GM19035 (cell line): ENCODE measurements at regions not wholly inside any gene's neighbourhood (a gene's known extent, or its start where the extent isn't known, plus 50 kb on each side); places are given as distances from the start of the nearest gene placed in this dataset.
"Not testable (repeated sequence)": the region's sequence is repeated elsewhere in the genome, so short reads cannot be mapped to it uniquely, and the experiment has no call there.

Experiments
- ATAC-seq: cut with Tn5 transposase; IDR thresholded peaks from one replicate; pipeline ENCODE4 v1.9.1; 2021; ENCODE audit not compliant: unreplicated experiment

- ATAC-seq = no peak
Measured at GRCh38 chr12:61525331-61525730, 734.9 kb upstream of the USP15 start.

GRCh38 chr12:61530456-61530855, 729.7 kb upstream of the USP15 start:
- no peak for ATAC-seq

GRCh38 chr12:61531195-61531594, 729.0 kb upstream of the USP15 start:
- ATAC-seq = no peak

GRCh38 chr12:61536117-61536516, 724.1 kb upstream of the USP15 start:
- no peak for ATAC-seq

GRCh38 chr12:61536525-61536924, 723.7 kb upstream of the USP15 start:
- ATAC-seq = no peak

- ATAC-seq = no peak
Measured at GRCh38 chr12:61538951-61539350, 721.3 kb upstream of the USP15 start.

GRCh38 chr12:61542551-61542950, 717.7 kb upstream of the USP15 start:
- ATAC-seq = no peak

- no peak for ATAC-seq
Measured at GRCh38 chr12:61546296-61546695, 713.9 kb upstream of the USP15 start.

GRCh38 chr12:61553091-61553490, 707.1 kb upstream of the USP15 start:
- no peak for ATAC-seq

- no peak for ATAC-seq
Measured at GRCh38 chr12:61554268-61555008, 705.8 kb upstream of the USP15 start.

- no peak for ATAC-seq
Measured at GRCh38 chr12:61563665-61564450, 696.3 kb upstream of the USP15 start.

- ATAC-seq = no peak
Measured at GRCh38 chr12:61564466-61564865, 695.7 kb upstream of the USP15 start.

GRCh38 chr12:61566183-61566582, 694.0 kb upstream of the USP15 start:
- no peak for ATAC-seq

- no peak for ATAC-seq
Measured at GRCh38 chr12:61574339-61574738, 685.9 kb upstream of the USP15 start.

- no peak for ATAC-seq
Measured at GRCh38 chr12:61584943-61585342, 675.3 kb upstream of the USP15 start.

- not testable (repeated sequence) for ATAC-seq
Measured at GRCh38 chr12:61590864-61591263, 669.3 kb upstream of the USP15 start.

GRCh38 chr12:61610143-61610542, 650.1 kb upstream of the USP15 start:
- ATAC-seq = no peak

GRCh38 chr12:61629702-61630101, 630.5 kb upstream of the USP15 start:
- ATAC-seq = no peak

- no peak for ATAC-seq
Measured at GRCh38 chr12:61646639-61647038, 613.6 kb upstream of the USP15 start.

- ATAC-seq = no peak
Measured at GRCh38 chr12:61647566-61647965, 612.6 kb upstream of the USP15 start.

- ATAC-seq = no peak
Measured at GRCh38 chr12:61652265-61652664, 607.9 kb upstream of the USP15 start.

- ATAC-seq = no peak
Measured at GRCh38 chr12:61654698-61655097, 605.5 kb upstream of the USP15 start.
